ENCODE measurements at regions not wholly inside any gene's neighbourhood (a gene's known extent, or its start where the extent isn't known, plus 50 kb on each side); places are given as distances from the start of the nearest gene placed in this dataset.

DNA sequence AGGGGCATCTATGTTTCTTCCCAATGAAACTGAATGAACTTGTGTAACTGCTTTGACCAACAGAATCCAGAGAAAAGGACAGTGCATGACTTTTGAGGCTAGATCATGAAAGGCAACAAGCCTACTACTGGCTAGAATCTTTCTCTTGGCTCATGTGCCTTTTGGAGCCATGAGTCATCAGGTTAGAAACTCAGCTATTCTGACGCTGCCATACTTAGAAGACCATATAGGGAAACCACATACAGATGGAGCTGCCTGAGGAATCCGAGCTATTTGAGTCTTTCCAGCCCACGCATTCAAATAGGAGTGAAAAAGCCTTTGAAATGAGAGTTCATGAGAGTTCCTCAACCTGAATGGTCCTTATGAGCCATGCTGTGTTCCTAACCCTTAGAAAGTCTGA is 738.5 kb upstream of the CHRM3 start:
- TF ChIP-seq, protein P1, sequence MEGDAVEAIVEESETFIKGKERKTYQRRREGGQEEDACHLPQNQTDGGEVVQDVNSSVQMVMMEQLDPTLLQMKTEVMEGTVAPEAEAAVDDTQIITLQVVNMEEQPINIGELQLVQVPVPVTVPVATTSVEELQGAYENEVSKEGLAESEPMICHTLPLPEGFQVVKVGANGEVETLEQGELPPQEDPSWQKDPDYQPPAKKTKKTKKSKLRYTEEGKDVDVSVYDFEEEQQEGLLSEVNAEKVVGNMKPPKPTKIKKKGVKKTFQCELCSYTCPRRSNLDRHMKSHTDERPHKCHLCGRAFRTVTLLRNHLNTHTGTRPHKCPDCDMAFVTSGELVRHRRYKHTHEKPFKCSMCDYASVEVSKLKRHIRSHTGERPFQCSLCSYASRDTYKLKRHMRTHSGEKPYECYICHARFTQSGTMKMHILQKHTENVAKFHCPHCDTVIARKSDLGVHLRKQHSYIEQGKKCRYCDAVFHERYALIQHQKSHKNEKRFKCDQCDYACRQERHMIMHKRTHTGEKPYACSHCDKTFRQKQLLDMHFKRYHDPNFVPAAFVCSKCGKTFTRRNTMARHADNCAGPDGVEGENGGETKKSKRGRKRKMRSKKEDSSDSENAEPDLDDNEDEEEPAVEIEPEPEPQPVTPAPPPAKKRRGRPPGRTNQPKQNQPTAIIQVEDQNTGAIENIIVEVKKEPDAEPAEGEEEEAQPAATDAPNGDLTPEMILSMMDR (IDR thresholded peaks at IDR 0.05; ENCODE audit: extremely low read depth in 1 of 2, insufficient read depth in 1 of 2, low read depth in 1 of 2, low read length in 2 of 2), result no peak
- TF ChIP-seq POLR2AphosphoS5 (IDR thresholded peaks at IDR 0.05; ENCODE audit: insufficient read depth, low read depth, low read length) (no peak), MYC (IDR thresholded peaks at IDR 0.05; ENCODE audit: low read depth, low read length) (no peak), POLR2A (IDR thresholded peaks at IDR 0.05; ENCODE audit: low read depth, low read length) (no peak)

All from endothelial cell of umbilical vein (primary cell).